ENCODE measurements at regions not wholly inside any gene's neighbourhood (a gene's known extent, or its start where the extent isn't known, plus 50 kb on each side); places are given as distances from the start of the nearest gene placed in this dataset.

DNA sequence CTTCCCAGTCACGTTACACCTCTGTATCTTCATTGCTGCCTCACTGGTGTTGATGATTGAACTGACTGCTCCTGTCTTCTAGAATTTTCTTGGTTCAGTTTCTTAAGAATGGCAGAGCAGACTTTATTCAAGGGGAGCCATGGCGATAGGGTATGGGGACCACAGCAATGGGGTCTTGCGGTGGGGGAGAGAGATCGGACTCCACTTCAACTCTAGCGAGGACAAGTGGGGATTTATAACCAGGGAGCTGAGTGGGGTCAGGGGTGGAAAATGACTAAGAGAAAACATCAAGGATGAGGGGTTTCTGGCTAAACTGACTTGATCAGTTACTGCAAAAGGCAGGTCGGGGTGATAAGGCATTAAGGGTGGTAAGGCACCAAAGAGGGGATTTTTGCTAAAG lies 156.4 kb downstream of the CD83 start (continued):
- no peak for TF ChIP-seq NFYA (IDR thresholded peaks at IDR 0.05; ENCODE audit: borderline replicate concordance, low read depth, low read length)
- TF ChIP-seq, protein P1, sequence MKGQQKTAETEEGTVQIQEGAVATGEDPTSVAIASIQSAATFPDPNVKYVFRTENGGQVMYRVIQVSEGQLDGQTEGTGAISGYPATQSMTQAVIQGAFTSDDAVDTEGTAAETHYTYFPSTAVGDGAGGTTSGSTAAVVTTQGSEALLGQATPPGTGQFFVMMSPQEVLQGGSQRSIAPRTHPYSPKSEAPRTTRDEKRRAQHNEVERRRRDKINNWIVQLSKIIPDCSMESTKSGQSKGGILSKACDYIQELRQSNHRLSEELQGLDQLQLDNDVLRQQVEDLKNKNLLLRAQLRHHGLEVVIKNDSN (IDR thresholded peaks at IDR 0.05; ENCODE audit: borderline replicate concordance, extremely low read length, insufficient read depth, low read depth, low read length) = no peak
- no peak for TF ChIP-seq RELA (IDR thresholded peaks at IDR 0.05; ENCODE audit: borderline replicate concordance, partially characterized antibody)
- TF ChIP-seq ZNF24 (IDR thresholded peaks at IDR 0.05) = no peak

DNA sequence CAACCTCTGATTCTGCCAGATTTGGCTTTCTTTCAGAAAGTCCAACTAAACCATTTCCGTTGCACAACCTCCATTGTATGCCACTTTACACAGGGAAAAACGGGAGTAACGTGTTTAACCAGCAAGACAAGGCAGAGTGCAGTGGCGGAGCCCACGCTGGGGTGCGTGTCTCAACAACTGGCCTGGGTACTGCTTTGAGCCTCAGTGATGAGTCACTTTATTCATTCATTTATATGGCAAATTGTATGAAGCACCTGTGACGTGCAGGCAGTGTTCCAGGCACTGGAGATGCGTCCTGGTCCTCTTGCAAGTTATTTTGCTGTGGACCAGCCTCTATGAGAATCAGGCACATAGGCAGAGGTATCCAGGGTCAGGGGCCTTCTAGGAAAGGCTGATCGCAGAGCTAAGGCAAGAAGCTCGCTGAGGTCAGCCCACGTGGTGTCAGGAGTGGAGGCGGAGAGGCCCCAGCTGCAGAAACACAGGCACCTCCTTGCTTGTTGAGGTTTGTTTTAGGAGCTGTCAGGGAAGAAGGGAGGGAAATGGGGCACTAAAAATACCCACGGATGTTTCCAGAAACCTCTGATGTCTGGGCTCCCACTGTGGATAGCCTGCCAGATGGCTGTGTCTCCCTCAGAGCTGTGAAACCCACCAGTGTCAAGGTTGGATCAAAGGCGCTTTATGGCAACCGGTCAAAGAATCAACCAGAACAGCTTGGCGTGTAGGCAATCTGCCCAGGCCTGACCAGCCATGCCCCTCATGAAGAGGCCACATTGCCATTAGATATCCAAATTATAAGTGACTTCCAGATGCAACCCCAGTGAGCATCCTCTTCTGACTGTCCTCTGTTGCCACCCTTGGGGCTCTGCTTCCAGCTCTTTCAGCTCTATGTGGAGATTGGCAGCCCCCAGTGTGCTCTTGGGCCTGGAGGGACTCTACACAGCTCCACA lies 157.2 kb downstream of the CD83 start:
- ATAC-seq (no peak), DNase-seq (ENCODE audit: low read depth, low spot score) (no peak), FAIRE-seq (no peak)
- in situ Hi-C loops (cut with MboI) (no loop called here), intact Hi-C loops (cut with micrococcal nuclease; ENCODE audit: unreplicated experiment) (no loop called here)
- Histone ChIP-seq H3K27ac (ENCODE audit: control insufficient read depth, insufficient read depth) (no peak overlapping the region), H4K20me1 (ENCODE audit: control insufficient read depth, insufficient read depth) (no peaks in the 10 kb centered on the region), H3K4me2 (ENCODE audit: control insufficient read depth, insufficient read depth) (no peak overlapping the region), H2AFZ (ENCODE audit: control insufficient read depth, low read depth, low read length) (no peak overlapping the region), H3K36me3 (ENCODE audit: control insufficient read depth in 2 of 2, insufficient read depth in 2 of 2, low read length in 1 of 2) (no peaks in the 10 kb centered on the region), H3K9me3 (replicated peaks; ENCODE audit: control insufficient read depth, insufficient read depth, low read length) (peaks cover 4% of the 10 kb centered on the region; the same call in 2 of the 3 replicates), H3K9ac (ENCODE audit: control insufficient read depth, insufficient read depth, low read length) (no peak overlapping the region), H3K27me3 (replicated peaks in 1 of 2; ENCODE audit: control insufficient read depth in 2 of 2, insufficient read depth in 2 of 2, low read length in 1 of 2) (no peaks in the 10 kb centered on the region), H3K79me2 (ENCODE audit: control insufficient read depth, insufficient read depth, low read length) (no peaks in the 10 kb centered on the region), H3K4me3 (no peak overlapping the region), H3K4me1 (ENCODE audit: control insufficient read depth, insufficient read depth, low read length) (peaks cover 19% of the 10 kb centered on the region)
- no TSS peak for BruUV-seq (replicated peaks)
- WGBS (ENCODE audit: insufficient coverage, insufficient replicate concordance, low lambda C conversion rate, missing lambda C conversion rate) = 89% methylated on average over 16 of the region's 16 CpGs
- ChIA-PET CTCF (interaction anchor here (1.2 kb wide), 1 partner anchor 20 kb away, joined by 3 read pairs; no protein-coding TSS in a partner anchor), POLR2A (interaction anchor here (0.6 kb wide), 1 partner anchor 942 kb away, joined by 3 read pairs; no protein-coding TSS in a partner anchor), SMC1A (ENCODE audit: uncharacterized antibody, unreplicated experiment) (interaction anchor here (0.6 to 1.0 kb wide), 3 partner anchors 49 to 810 kb away, joined by 3 to 4 read pairs (median 4); no protein-coding TSS in a partner anchor), RAD21 (ENCODE audit: unreplicated experiment) (interaction anchor here (1.3 kb wide), 1 partner anchor 63 kb away, joined by 4 read pairs; no protein-coding TSS in a partner anchor)
- TF ChIP-seq BRCA1 (IDR thresholded peaks at IDR 0.05; ENCODE audit: low read depth, low read length) (no peak), SP1 (IDR thresholded peaks at IDR 0.05; ENCODE audit: low read depth, low read length) (no peak), BCL11A (IDR thresholded peaks at IDR 0.05; ENCODE audit: low read depth, low read length) (no peak), MYB (IDR thresholded peaks at IDR 0.05; ENCODE audit: borderline replicate concordance, low read depth, low read length) (no peak), CHD4 (IDR thresholded peaks at IDR 0.05) (no peak), RUNX3 (IDR thresholded peaks at IDR 0.05; ENCODE audit: low read length) (no peak), MEF2A (IDR thresholded peaks at IDR 0.05; ENCODE audit: insufficient read depth, low read depth, low read length) (no peak), ZNF384 (IDR thresholded peaks at IDR 0.05; ENCODE audit: borderline replicate concordance, low read depth, low read length) (no peak), POLR2AphosphoS2 (IDR thresholded peaks at IDR 0.05; ENCODE audit: low read depth, low read length) (no peak)
- TF ChIP-seq, protein P2, sequence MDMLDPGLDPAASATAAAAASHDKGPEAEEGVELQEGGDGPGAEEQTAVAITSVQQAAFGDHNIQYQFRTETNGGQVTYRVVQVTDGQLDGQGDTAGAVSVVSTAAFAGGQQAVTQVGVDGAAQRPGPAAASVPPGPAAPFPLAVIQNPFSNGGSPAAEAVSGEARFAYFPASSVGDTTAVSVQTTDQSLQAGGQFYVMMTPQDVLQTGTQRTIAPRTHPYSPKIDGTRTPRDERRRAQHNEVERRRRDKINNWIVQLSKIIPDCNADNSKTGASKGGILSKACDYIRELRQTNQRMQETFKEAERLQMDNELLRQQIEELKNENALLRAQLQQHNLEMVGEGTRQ (IDR thresholded peaks at IDR 0.05; ENCODE audit: borderline replicate concordance, low read depth, low read length) = no peak
- TF ChIP-seq, protein P3, sequence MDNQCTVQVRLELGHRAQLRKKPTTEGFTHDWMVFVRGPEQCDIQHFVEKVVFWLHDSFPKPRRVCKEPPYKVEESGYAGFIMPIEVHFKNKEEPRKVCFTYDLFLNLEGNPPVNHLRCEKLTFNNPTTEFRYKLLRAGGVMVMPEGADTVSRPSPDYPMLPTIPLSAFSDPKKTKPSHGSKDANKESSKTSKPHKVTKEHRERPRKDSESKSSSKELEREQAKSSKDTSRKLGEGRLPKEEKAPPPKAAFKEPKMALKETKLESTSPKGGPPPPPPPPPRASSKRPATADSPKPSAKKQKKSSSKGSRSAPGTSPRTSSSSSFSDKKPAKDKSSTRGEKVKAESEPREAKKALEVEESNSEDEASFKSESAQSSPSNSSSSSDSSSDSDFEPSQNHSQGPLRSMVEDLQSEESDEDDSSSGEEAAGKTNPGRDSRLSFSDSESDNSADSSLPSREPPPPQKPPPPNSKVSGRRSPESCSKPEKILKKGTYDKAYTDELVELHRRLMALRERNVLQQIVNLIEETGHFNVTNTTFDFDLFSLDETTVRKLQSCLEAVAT (IDR thresholded peaks at IDR 0.05) = no peak
- TF ChIP-seq, protein P1 (IDR thresholded peaks at IDR 0.05; ENCODE audit: borderline replicate concordance, extremely low read length, insufficient read depth, low read depth, low read length) = no peak
- TF ChIP-seq, protein P4, sequence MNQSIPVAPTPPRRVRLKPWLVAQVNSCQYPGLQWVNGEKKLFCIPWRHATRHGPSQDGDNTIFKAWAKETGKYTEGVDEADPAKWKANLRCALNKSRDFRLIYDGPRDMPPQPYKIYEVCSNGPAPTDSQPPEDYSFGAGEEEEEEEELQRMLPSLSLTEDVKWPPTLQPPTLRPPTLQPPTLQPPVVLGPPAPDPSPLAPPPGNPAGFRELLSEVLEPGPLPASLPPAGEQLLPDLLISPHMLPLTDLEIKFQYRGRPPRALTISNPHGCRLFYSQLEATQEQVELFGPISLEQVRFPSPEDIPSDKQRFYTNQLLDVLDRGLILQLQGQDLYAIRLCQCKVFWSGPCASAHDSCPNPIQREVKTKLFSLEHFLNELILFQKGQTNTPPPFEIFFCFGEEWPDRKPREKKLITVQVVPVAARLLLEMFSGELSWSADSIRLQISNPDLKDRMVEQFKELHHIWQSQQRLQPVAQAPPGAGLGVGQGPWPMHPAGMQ (IDR thresholded peaks at IDR 0.05; ENCODE audit: borderline replicate concordance) = no peak

Measured in GM12878 (cell line).